ENCODE measurements at regions not wholly inside any gene's neighbourhood (a gene's known extent, or its start where the extent isn't known, plus 50 kb on each side); places are given as distances from the start of the nearest gene placed in this dataset.

DNA sequence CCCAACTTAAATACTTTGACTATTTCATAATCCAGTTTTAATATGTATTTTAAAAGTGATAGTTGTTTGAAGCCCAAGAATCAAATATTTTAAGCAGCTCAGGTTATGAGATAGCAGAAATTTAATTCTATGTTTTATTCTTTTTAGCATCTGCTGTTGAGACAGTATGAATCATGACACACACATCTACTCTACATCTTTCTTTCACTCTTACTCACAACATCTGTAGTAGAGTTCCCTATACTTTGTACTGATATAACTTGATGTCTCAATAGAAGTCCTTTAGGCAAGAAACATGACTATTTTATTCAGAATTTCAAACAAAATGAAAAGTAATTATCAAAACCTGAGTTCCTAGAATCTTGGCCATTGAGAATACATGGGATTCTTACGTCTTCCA lies 187.9 kb upstream of the GNPDA2 start:
- 56% methylated on average over 1 of the region's 1 CpG for WGBS (ENCODE audit: insufficient coverage, low coverage, low lambda C conversion rate, missing lambda C conversion rate)
- ATAC-seq = no peak
- no peak overlapping the region for H3K27ac ChIP-seq
- no peaks in the 10 kb centered on the region for H3K27me3 ChIP-seq
- intact Hi-C loops (cut with DNase I) = no loop called here
- H3K36me3 ChIP-seq = no peaks in the 10 kb centered on the region
- H3K4me3 ChIP-seq = no peak overlapping the region
- no peak for TF ChIP-seq POLR2A (IDR thresholded peaks at IDR 0.05)
- no peak for TF ChIP-seq CTCF (IDR thresholded peaks at IDR 0.05)
- no peaks in the 10 kb centered on the region for H3K4me1 ChIP-seq
- no peak for DNase-seq
- no peaks in the 10 kb centered on the region for H3K9me3 ChIP-seq

DNA sequence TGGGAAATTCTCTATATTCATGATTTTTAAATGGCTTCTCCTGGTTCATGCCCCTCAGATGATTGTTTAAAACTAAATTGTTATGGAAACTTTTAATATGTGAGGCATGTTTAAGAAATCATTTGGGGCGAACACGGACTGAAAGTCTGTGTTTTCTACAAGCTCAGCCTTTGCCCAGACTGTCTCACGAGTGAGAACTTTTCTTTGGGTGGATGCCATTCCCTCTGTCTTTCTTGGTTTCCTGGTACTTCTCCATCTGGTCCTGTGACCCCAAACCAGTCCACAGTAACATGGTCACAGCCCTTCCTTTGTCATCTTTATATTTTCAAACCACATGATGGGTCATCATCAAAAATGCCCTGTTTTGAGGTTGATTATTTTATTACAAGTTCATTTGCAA lies 186.6 kb upstream of the GNPDA2 start:
- intact Hi-C loops (cut with DNase I) = no loop called here
- ATAC-seq = no peak

GRCh38 chr4:44908565-44908964 lies 182.2 kb upstream of the GNPDA2 start:
- intact Hi-C loops (cut with DNase I) = no loop called here
- TF ChIP-seq POLR2A (IDR thresholded peaks at IDR 0.05) = no peak
- no peak for TF ChIP-seq CTCF (IDR thresholded peaks at IDR 0.05)

More for the DNA sequence above, 186.6 kb upstream of the GNPDA2 start:
- no peaks in the 10 kb centered on the region for H3K4me1 ChIP-seq
- H3K36me3 ChIP-seq = no peaks in the 10 kb centered on the region
- no peak for DNase-seq
- no peaks in the 10 kb centered on the region for H3K27me3 ChIP-seq
- H3K27ac ChIP-seq = no peak overlapping the region
- TF ChIP-seq POLR2A (IDR thresholded peaks at IDR 0.05) (no peak), CTCF (IDR thresholded peaks at IDR 0.05) (no peak)
- 56% methylated on average over 3 of the region's 3 CpGs for WGBS (ENCODE audit: insufficient coverage, low coverage, low lambda C conversion rate, missing lambda C conversion rate)
- no peak overlapping the region for H3K4me3 ChIP-seq
- no peaks in the 10 kb centered on the region for H3K9me3 ChIP-seq

DNA sequence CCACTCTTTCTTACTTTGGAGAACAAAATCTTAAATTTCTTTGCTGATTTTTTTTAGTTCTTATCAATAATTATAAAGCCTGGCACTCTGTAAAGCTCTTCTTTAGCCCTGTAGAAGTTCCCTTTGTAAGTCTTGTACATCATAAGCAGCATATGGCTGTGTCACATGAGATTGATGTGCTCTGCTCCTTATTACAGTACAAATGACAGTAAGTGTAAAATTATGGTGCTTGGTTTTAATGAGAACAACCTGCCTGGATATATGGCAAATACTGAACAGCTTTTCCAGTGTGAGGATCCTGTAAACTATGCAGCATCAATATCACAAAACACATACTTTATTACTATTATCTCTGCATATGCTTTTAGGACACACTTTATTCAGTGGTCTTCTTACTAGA lies 145.9 kb upstream of the GNPDA2 start:
- no peaks in the 10 kb centered on the region for H3K4me1 ChIP-seq

More at GRCh38 chr4:44908565-44908964, 182.2 kb upstream of the GNPDA2 start:
- DNase-seq (no peak), ATAC-seq (no peak)
- no peaks in the 10 kb centered on the region for H3K9me3 ChIP-seq
- H3K27ac ChIP-seq = no peak overlapping the region
- H3K4me3 ChIP-seq = no peak overlapping the region
- no peaks in the 10 kb centered on the region for H3K4me1 ChIP-seq
- WGBS (ENCODE audit: insufficient coverage, low coverage, low lambda C conversion rate, missing lambda C conversion rate) = 48% methylated on average over 1 of the region's 1 CpG
- no peaks in the 10 kb centered on the region for H3K36me3 ChIP-seq
- no peaks in the 10 kb centered on the region for H3K27me3 ChIP-seq

More for the DNA sequence above, 145.9 kb upstream of the GNPDA2 start:
- Histone ChIP-seq H3K27ac (no peak overlapping the region), H3K9me3 (no peaks in the 10 kb centered on the region), H3K4me3 (no peak overlapping the region), H3K27me3 (no peaks in the 10 kb centered on the region), H3K36me3 (no peaks in the 10 kb centered on the region)
- no peak for TF ChIP-seq POLR2A (IDR thresholded peaks at IDR 0.05)
- no peak for TF ChIP-seq CTCF (IDR thresholded peaks at IDR 0.05)
- ATAC-seq = no peak
- DNase-seq = no peak
- intact Hi-C loops (cut with DNase I) = no loop called here

All from right lobe of liver (tissue), 6 donors.